H9 (cell line): ENCODE measurements at regions not wholly inside any gene's neighbourhood (a gene's known extent, or its start where the extent isn't known, plus 50 kb on each side); places are given as distances from the start of the nearest gene placed in this dataset.

Experiments used
- DNase-seq: peaks from one replicate; pipeline ENCODE4 v3.0.0-alpha.2; 2017
- H2AFZ ChIP-seq: one replicate; pipeline ENCODE4 v1.6.1; 2013; ENCODE audit warnings: mild to moderate bottlenecking, low read length, control low read depth, moderate library complexity
- H2AK5ac ChIP-seq: 2 replicates; pipeline ENCODE4 v1.6.1; 2013; ENCODE audit warnings: low read length, control low read depth, mixed read lengths; ENCODE audit not compliant: insufficient read length
- H2BK120ac ChIP-seq: one replicate; pipeline ENCODE4 v1.6.1; 2013; ENCODE audit warnings: low read depth, mild to moderate bottlenecking, low read length, control low read depth, inconsistent platforms; ENCODE audit not compliant: poor library complexity, severe bottlenecking
- H2BK12ac ChIP-seq: 2 replicates; pipeline ENCODE4 v1.6.1; 2013; ENCODE audit warnings: low read length, control low read depth, mixed read lengths, low read depth; ENCODE audit not compliant: insufficient read length
- H2BK15ac ChIP-seq: 2 replicates; pipeline ENCODE4 v1.6.1; 2013; ENCODE audit warnings: low read depth, low read length, control low read depth
- H2BK20ac ChIP-seq: one replicate; pipeline ENCODE4 v1.6.1; 2013; ENCODE audit warnings: low read depth, mild to moderate bottlenecking, low read length, control low read depth, inconsistent platforms; ENCODE audit not compliant: poor library complexity, severe bottlenecking
- H2BK5ac ChIP-seq: 2 replicates; pipeline ENCODE4 v1.6.1; 2013; ENCODE audit warnings: low read length, control low read depth, mixed read lengths; ENCODE audit not compliant: insufficient read length
- H3K14ac ChIP-seq: 2 replicates; pipeline ENCODE4 v1.6.1; 2013; ENCODE audit warnings: low read length, control low read depth; ENCODE audit not compliant: insufficient read depth
- H3K18ac ChIP-seq: 2 replicates; pipeline ENCODE4 v1.6.1; 2013; ENCODE audit warnings: low read depth, mild to moderate bottlenecking, mixed read lengths, low read length, control low read depth; ENCODE audit not compliant: insufficient read length
- H3K23ac ChIP-seq: 2 replicates; pipeline ENCODE4 v1.6.1; 2013; ENCODE audit warnings: low read length, control low read depth, mixed read lengths, low read depth; ENCODE audit not compliant: insufficient read length
- H3K23me2 ChIP-seq: 2 replicates; pipeline ENCODE4 v1.6.1; 2013; ENCODE audit warnings: low read depth, mild to moderate bottlenecking, mixed read lengths, low read length, control low read depth; ENCODE audit not compliant: insufficient read length, poor library complexity, severe bottlenecking
- H3K27ac ChIP-seq: 2 replicates; pipeline ENCODE4 v1.5.1; 2013; ENCODE audit warnings: low read length, control low read depth, mixed read lengths, low read depth; ENCODE audit not compliant: insufficient read length
- H3K27me3 ChIP-seq: 2 replicates; pipeline ENCODE4 v1.6.1; 2013; ENCODE audit warnings: low read length, control low read depth, inconsistent platforms; ENCODE audit not compliant: insufficient read depth
- H3K4ac ChIP-seq: 2 replicates; pipeline ENCODE4 v1.6.1; 2013; ENCODE audit warnings: low read depth, mild to moderate bottlenecking, control low read depth, inconsistent platforms, low read length, moderate library complexity
- H3K4me1 ChIP-seq: 2 replicates; pipeline ENCODE4 v1.6.1; 2013; ENCODE audit warnings: low read length, control low read depth, inconsistent platforms; ENCODE audit not compliant: insufficient read depth
- H3K4me2 ChIP-seq: 2 replicates; pipeline ENCODE4 v1.6.1; 2013; ENCODE audit warnings: low read length, control low read depth, mixed read lengths; ENCODE audit not compliant: insufficient read length, insufficient read depth
- H3K56ac ChIP-seq: 2 replicates; pipeline ENCODE4 v1.6.1; 2013; ENCODE audit warnings: low read depth, mild to moderate bottlenecking, mixed read lengths, low read length, control low read depth; ENCODE audit not compliant: insufficient read length
- H3K79me1 ChIP-seq: 2 replicates; pipeline ENCODE4 v1.6.1; 2013; ENCODE audit warnings: low read depth, mild to moderate bottlenecking, moderate library complexity, low read length, control low read depth, inconsistent platforms; ENCODE audit not compliant: insufficient read depth, poor library complexity, severe bottlenecking
- H3K79me2 ChIP-seq: 2 replicates; pipeline ENCODE4 v1.6.1; 2013; ENCODE audit warnings: low read length, control low read depth, inconsistent platforms; ENCODE audit not compliant: insufficient read depth
- H3K9ac ChIP-seq: 2 replicates; pipeline ENCODE4 v1.6.1; 2013; ENCODE audit warnings: low read length, control low read depth, mixed read lengths; ENCODE audit not compliant: insufficient read length; ENCODE audit errors: extremely low read depth
- H3K9me3 ChIP-seq: one replicate; pipeline ENCODE4 v1.6.1; 2013; ENCODE audit warnings: low read depth, low read length, inconsistent platforms; ENCODE audit not compliant: control insufficient read depth
- H3T11ph ChIP-seq: one replicate; pipeline ENCODE4 v1.6.1; 2013; ENCODE audit warnings: mild to moderate bottlenecking, low read length, control low read depth, inconsistent platforms
- H4K20me1 ChIP-seq: one replicate; pipeline ENCODE4 v1.6.1; 2013; ENCODE audit not compliant: control insufficient read depth, insufficient read length, insufficient read depth
- H4K5ac ChIP-seq: 2 replicates; pipeline ENCODE4 v1.6.1; 2013; ENCODE audit warnings: low read depth, mild to moderate bottlenecking, mixed read lengths, low read length, control low read depth; ENCODE audit not compliant: insufficient read length
- H4K8ac ChIP-seq: replicated peaks from 2 replicates; pipeline ENCODE4 v1.6.1; 2013; ENCODE audit warnings: low read length, control low read depth, mixed read lengths, low read depth; ENCODE audit not compliant: insufficient read length
- H4K91ac ChIP-seq: 2 replicates; pipeline ENCODE4 v1.6.1; 2013; ENCODE audit warnings: low read depth, mild to moderate bottlenecking, moderate library complexity, mixed read lengths, low read length, control low read depth; ENCODE audit not compliant: insufficient read length
- H3K27ac Mint-ChIP-seq, 3 experiments: 2 replicates in 2 of 3; 3 replicates in 1 of 3; pipeline ENCODE4 v1.8.0; 2020 to 2021; ENCODE audit warnings: mixed read lengths in 3 of 3, mild to moderate bottlenecking in 1 of 3, moderate library complexity in 1 of 3
- H3K27me3 Mint-ChIP-seq: 2 replicates; pipeline ENCODE4 v1.8.0; 2021; ENCODE audit warnings: low read depth, mild to moderate bottlenecking, moderate library complexity, mixed read lengths
- H3K36me3 Mint-ChIP-seq, 3 experiments: 2 replicates in 2 of 3; 3 replicates in 1 of 3; pipeline ENCODE4 v1.8.0; 2020 to 2021; ENCODE audit warnings: low read depth in 3 of 3, mixed read lengths in 3 of 3; ENCODE audit not compliant: insufficient read depth in 1 of 3
- H3K4me1 Mint-ChIP-seq, 2 experiments: 2 replicates each; pipeline ENCODE4 v1.8.0; 2020; ENCODE audit warnings: mixed read lengths in 2 of 2
- H3K4me3 Mint-ChIP-seq, 2 experiments: 2 replicates in 1 of 2; 3 replicates in 1 of 2; pipeline ENCODE4 v1.8.0; 2020 to 2021; ENCODE audit warnings: mild to moderate bottlenecking in 2 of 2, mixed read lengths in 2 of 2, moderate library complexity in 1 of 2
- H3K9me3 Mint-ChIP-seq, 2 experiments: 2 replicates in 1 of 2; 3 replicates in 1 of 2; pipeline ENCODE4 v1.8.0; 2020; ENCODE audit warnings: mild to moderate bottlenecking in 2 of 2, mixed read lengths in 2 of 2, moderate library complexity in 1 of 2
- WGBS: extraction: QIAGEN DNeasy Blood & Tissue Kit; methylation state at CpG from one replicate; pipeline ENCODE4 v1.1.7; 2013; ENCODE audit warnings: missing lambda C conversion rate, low lambda C conversion rate, mixed read lengths; ENCODE audit not compliant: insufficient read length; ENCODE audit errors: extremely low coverage; 5-methylcytosine and 5-hydroxymethylcytosine counted together
- TF ChIP-seq, protein P1 (sequence below): fragments of 200-600 bp; sonication (generic); conservative IDR thresholded peaks from 3 replicates; pipeline ENCODE4 v1.8.0; 2021; ENCODE audit warnings: antibody characterized with exemption, mild to moderate bottlenecking

DNA sequence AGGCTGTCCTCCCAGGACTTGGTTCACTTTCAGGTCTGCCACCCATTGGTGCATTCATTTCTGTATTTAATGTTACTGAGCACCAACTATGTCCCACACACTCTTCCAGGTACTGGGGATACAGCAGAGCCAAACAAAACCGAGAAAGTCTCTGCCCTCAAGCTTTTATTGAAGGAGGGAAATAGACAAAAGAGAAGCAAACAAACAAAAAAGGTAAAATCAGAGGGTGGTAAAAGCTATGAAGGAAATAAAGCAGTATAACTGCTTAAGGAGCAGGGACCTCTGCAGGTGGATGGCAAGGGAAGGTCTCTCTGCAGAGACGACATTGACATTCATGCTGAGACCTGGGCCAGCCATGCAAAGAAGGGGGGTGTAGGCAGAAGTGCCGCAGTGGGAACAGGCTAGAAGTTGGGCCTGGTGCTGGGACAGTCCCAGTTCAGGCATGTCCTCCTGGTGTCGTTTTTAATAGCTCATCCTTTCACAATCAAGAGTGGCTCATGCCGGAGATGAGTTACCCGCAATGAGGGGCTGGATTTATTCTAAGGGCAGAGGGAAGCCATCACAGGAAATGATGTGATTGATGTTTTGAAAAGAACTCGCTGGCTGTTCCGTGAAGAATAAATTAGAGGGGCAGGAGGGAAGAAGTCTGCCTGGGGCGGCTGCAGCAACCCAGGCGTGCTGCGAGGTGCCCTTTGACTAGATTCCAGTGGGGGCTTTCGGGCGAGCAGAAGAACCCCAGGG, 72.8 kb downstream of the IRF2BPL start:
- no CpG with 5 or more reads among the region's 13 CpGs for WGBS
- H2BK12ac ChIP-seq, result no peak overlapping the region

More for the DNA sequence above, 72.8 kb downstream of the IRF2BPL start:
- Mint-ChIP-seq H3K36me3 (0 out of 7 replicates have a peak, but pooled peaks cover 0 to 1% (median 0%) of the 10 kb centered on the region in 3 experiments), H3K27me3 (no peaks in the 10 kb centered on the region), H3K4me1 (peaks cover 55 to 58% of the 10 kb centered on the region in 2 experiments), H3K27ac (peak overlapping the region; percentile 94 to 96 (median 96)), H3K9me3 (no peaks in the 10 kb centered on the region; a peak in 1 of 5 replicates), H3K4me3 (peak overlapping the region; percentile 38 to 70)
- H2AK5ac ChIP-seq, result no peak overlapping the region
- peak overlapping the region; percentile 71 for H3K14ac ChIP-seq
- no peaks in the 10 kb centered on the region for H3K9me3 ChIP-seq
- H3K79me1 ChIP-seq, result no peaks in the 10 kb centered on the region
- no peak overlapping the region for H3K56ac ChIP-seq
- H3K4ac ChIP-seq, result no peak overlapping the region
- peak overlapping the region; percentile 18 for H2BK5ac ChIP-seq
- no peak overlapping the region for H3K23ac ChIP-seq
- no peak overlapping the region for H3T11ph ChIP-seq
- H4K8ac ChIP-seq, result no peak overlapping the region
- TF ChIP-seq, protein P1, sequence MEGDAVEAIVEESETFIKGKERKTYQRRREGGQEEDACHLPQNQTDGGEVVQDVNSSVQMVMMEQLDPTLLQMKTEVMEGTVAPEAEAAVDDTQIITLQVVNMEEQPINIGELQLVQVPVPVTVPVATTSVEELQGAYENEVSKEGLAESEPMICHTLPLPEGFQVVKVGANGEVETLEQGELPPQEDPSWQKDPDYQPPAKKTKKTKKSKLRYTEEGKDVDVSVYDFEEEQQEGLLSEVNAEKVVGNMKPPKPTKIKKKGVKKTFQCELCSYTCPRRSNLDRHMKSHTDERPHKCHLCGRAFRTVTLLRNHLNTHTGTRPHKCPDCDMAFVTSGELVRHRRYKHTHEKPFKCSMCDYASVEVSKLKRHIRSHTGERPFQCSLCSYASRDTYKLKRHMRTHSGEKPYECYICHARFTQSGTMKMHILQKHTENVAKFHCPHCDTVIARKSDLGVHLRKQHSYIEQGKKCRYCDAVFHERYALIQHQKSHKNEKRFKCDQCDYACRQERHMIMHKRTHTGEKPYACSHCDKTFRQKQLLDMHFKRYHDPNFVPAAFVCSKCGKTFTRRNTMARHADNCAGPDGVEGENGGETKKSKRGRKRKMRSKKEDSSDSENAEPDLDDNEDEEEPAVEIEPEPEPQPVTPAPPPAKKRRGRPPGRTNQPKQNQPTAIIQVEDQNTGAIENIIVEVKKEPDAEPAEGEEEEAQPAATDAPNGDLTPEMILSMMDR, result no peak
- DNase-seq, result peak; percentile 73
- H4K20me1 ChIP-seq, result no peaks in the 10 kb centered on the region
- H3K18ac ChIP-seq, result peak overlapping the region; percentile 86
- peak overlapping the region; percentile 68 for H3K4me2 ChIP-seq
- no peak overlapping the region for H2AFZ ChIP-seq
- no peaks in the 10 kb centered on the region for H3K27me3 ChIP-seq
- peaks cover 16% of the 10 kb centered on the region; the same call in 1 of the 2 replicates for H3K4me1 ChIP-seq
- H3K79me2 ChIP-seq, result no peaks in the 10 kb centered on the region
- no peak overlapping the region for H2BK20ac ChIP-seq
- H2BK15ac ChIP-seq, result no peak overlapping the region
- H4K5ac ChIP-seq, result peak overlapping the region; percentile 66
- H3K23me2 ChIP-seq, result peaks cover 8% of the 10 kb centered on the region
- no peak overlapping the region for H4K91ac ChIP-seq
- no peak overlapping the region for H2BK120ac ChIP-seq
- peak overlapping the region; percentile 97 for H3K27ac ChIP-seq
- H3K9ac ChIP-seq, result peak overlapping the region; percentile 5
